ENCODE measurements at regions not wholly inside any gene's neighbourhood (a gene's known extent, or its start where the extent isn't known, plus 50 kb on each side); places are given as distances from the start of the nearest gene placed in this dataset.

DNA sequence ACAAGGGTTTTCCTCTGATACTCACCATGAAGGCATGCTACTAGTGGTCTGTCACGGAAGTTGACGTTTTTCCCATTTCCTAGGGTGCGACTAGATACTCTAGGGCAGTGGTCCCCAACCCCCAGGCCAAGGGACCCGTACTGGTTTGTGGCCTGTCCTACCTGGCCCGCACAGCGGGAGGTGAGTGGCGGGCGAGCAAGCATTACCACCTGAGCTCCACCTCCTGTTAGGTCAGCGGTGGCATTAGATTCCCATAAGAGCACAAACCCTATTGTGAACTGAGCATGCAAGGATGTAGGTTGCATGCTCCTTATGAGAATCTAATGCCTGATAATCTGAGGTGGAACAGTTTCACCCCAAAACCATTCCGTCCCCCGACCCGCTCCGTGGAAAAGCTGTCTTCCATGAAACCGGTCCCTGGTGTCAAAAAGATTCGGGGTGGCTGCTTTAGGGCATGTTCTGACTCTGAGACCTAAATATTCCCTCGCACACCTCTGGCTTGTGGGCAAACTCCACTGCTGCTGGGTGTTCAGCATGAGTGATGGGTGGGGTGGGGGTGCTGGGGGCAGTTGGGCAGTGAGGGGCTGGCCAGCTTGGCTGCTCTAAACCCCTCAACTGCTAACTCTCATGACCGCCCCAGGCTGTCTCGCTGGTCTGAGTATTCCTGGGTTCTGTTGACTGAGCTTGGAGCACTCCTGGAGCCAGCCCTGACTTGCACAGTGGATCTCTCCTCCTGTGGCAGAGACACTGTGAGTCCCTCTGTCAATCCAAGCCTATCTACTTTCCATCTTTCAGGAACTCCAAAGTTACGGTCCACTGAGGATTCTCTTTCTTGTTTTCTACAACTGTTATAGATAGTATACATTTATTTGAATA lies 78.3 kb upstream of the NEK6 start:
- DNase-seq: no peak
- H3K36me3 ChIP-seq: no peaks in the 10 kb centered on the region
- intact Hi-C loops (cut with DNase I): no loop called here
- no peak overlapping the region for H3K4me3 ChIP-seq
- 92 to 97% methylated on average over 19 of the region's 19 CpGs for WGBS, 2 donors
- no peaks in the 10 kb centered on the region for H3K4me1 ChIP-seq
- H3K9me3 ChIP-seq: peaks cover 0 to 4% (median 0%) of the 10 kb centered on the region in 4 donors
- peaks cover 0 to 15% (median 4%) of the 10 kb centered on the region in 3 donors for H3K27me3 ChIP-seq
- no peak overlapping the region for H3K27ac ChIP-seq
- TF ChIP-seq POLR2AphosphoS5 (IDR thresholded peaks at IDR 0.05): no peak
- no peak for TF ChIP-seq POLR2A (IDR thresholded peaks at IDR 0.05)
- TF ChIP-seq EP300 (IDR thresholded peaks at IDR 0.05): no peak
- TF ChIP-seq, protein P1, sequence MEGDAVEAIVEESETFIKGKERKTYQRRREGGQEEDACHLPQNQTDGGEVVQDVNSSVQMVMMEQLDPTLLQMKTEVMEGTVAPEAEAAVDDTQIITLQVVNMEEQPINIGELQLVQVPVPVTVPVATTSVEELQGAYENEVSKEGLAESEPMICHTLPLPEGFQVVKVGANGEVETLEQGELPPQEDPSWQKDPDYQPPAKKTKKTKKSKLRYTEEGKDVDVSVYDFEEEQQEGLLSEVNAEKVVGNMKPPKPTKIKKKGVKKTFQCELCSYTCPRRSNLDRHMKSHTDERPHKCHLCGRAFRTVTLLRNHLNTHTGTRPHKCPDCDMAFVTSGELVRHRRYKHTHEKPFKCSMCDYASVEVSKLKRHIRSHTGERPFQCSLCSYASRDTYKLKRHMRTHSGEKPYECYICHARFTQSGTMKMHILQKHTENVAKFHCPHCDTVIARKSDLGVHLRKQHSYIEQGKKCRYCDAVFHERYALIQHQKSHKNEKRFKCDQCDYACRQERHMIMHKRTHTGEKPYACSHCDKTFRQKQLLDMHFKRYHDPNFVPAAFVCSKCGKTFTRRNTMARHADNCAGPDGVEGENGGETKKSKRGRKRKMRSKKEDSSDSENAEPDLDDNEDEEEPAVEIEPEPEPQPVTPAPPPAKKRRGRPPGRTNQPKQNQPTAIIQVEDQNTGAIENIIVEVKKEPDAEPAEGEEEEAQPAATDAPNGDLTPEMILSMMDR (IDR thresholded peaks at IDR 0.05): no peak

DNA sequence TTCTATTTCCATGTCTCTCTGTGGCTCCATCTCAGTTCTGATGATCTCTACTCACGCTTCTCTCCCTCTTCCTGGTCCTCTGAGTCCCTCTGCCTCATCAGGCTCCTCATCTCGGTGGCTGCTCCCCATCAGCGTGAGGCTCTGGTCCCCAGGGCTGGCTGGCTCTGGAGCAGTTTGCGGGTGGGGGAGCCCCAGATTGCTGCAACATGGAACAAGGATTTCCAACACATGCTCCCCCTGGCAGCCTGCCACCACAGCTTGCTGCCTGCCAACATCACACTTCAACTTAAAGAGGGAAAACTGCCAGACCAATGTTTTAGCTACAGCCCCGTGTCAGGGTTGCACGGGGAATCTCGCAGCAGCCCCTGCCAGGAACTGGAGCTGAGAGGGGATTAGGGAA lies 77.2 kb upstream of the NEK6 start:
- no peaks in the 10 kb centered on the region for H3K4me1 ChIP-seq
- no peaks in the 10 kb centered on the region for H3K36me3 ChIP-seq
- TF ChIP-seq, protein P1 (IDR thresholded peaks at IDR 0.05): no peak
- no peak for TF ChIP-seq POLR2AphosphoS5 (IDR thresholded peaks at IDR 0.05)
- no peak for TF ChIP-seq POLR2A (IDR thresholded peaks at IDR 0.05)
- TF ChIP-seq EP300 (IDR thresholded peaks at IDR 0.05): no peak
- peak; percentile 73 for DNase-seq
- peaks cover 0 to 15% (median 4%) of the 10 kb centered on the region in 3 donors for H3K27me3 ChIP-seq
- intact Hi-C loops (cut with DNase I): no loop called here
- H3K9me3 ChIP-seq: peaks cover 0 to 4% (median 0%) of the 10 kb centered on the region in 4 donors
- H3K27ac ChIP-seq: no peak overlapping the region
- 27 to 45% methylated on average over 7 of the region's 7 CpGs for WGBS, 2 donors
- H3K4me3 ChIP-seq: no peak overlapping the region

DNA sequence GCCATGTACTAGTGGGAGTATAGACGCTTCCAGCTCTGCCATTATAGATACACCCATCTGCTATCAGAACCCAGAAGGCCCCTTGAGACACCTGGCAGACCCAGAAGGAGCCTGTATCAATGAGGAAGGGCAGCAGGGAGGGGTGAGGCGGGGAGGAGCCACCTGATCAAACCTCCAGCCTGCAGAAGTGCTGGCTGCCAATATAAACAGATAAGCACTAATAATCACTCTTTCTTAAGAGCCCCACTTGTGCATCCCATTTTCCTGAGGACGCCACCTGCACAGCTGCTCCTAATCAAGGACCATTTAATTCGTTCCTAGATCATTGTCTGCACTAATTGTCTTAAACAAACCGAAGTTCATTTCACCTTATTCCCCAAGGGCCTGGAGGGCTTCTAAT lies 75.0 kb upstream of the NEK6 start:
- TF ChIP-seq EP300 (IDR thresholded peaks at IDR 0.05) (no peak), POLR2AphosphoS5 (IDR thresholded peaks at IDR 0.05) (no peak), POLR2A (IDR thresholded peaks at IDR 0.05) (no peak)
- TF ChIP-seq, protein P1 (IDR thresholded peaks at IDR 0.05): no peak
- Histone ChIP-seq H3K4me1 (no peaks in the 10 kb centered on the region), H3K27me3 (peaks cover 0 to 24% (median 4%) of the 10 kb centered on the region in 3 donors), H3K36me3 (no peaks in the 10 kb centered on the region), H3K4me3 (no peak overlapping the region), H3K9me3 (peaks cover 0 to 4% (median 0%) of the 10 kb centered on the region in 4 donors), H3K27ac (no peak overlapping the region)
- no peak for DNase-seq
- 19 to 63% methylated on average over 5 of the region's 5 CpGs for WGBS, 2 donors
- intact Hi-C loops (cut with DNase I): no loop called here

DNA sequence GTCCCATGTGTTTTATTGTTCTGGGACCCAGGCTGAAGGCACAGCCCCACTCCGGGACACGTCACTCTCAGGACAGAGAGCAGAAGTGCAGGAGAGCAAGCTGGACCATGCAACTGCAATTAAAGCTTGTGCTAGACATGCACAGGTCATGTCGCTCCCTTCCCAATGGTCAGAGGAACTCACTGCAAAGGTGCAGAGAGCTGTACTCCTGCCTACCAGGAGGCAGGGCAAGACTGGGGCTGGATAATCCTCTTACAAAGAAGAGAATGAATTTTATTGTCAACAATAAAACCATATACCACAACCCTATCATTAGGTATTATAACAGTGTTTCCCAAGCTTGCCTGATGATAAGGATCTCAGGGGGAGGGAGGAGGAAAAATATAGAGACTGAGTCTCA lies 74.0 kb upstream of the NEK6 start:
- H3K4me3 ChIP-seq: no peak overlapping the region
- TF ChIP-seq, protein P1 (IDR thresholded peaks at IDR 0.05): no peak
- no peak for TF ChIP-seq EP300 (IDR thresholded peaks at IDR 0.05)
- no peak for TF ChIP-seq POLR2AphosphoS5 (IDR thresholded peaks at IDR 0.05)
- TF ChIP-seq POLR2A (IDR thresholded peaks at IDR 0.05): no peak
- H3K27me3 ChIP-seq: peaks cover 0 to 24% (median 4%) of the 10 kb centered on the region in 3 donors
- H3K27ac ChIP-seq: no peak overlapping the region
- DNase-seq: no peak
- no peaks in the 10 kb centered on the region for H3K4me1 ChIP-seq
- no peaks in the 10 kb centered on the region for H3K36me3 ChIP-seq
- 17 to 72% methylated on average over 3 of the region's 3 CpGs for WGBS, 2 donors
- intact Hi-C loops (cut with DNase I): no loop called here
- peaks cover 0 to 4% (median 0%) of the 10 kb centered on the region in 4 donors for H3K9me3 ChIP-seq

All from sigmoid colon (tissue), 6 donors.